SK-MEL-5 (cell line): ENCODE measurements at regions not wholly inside any gene's neighbourhood (a gene's known extent, or its start where the extent isn't known, plus 50 kb on each side); places are given as distances from the start of the nearest gene placed in this dataset.
"Not testable (repeated sequence)": the region's sequence is repeated elsewhere in the genome, so short reads cannot be mapped to it uniquely, and the experiment has no call there.

Source experiments
- DNase-seq: peaks from one replicate; pipeline ENCODE4 v3.0.0-alpha.2; 2016; ENCODE audit warnings: low read depth, low spot score
- in situ Hi-C: cut with HindIII; loops from 2 replicates; pipeline ENCODE4 v1.10.0; 2016; ENCODE audit warnings: low sequenced_read_pairs, high pct_unique_total_duplicates, low pct_unique_long_range_greater_than_20kb

DNA sequence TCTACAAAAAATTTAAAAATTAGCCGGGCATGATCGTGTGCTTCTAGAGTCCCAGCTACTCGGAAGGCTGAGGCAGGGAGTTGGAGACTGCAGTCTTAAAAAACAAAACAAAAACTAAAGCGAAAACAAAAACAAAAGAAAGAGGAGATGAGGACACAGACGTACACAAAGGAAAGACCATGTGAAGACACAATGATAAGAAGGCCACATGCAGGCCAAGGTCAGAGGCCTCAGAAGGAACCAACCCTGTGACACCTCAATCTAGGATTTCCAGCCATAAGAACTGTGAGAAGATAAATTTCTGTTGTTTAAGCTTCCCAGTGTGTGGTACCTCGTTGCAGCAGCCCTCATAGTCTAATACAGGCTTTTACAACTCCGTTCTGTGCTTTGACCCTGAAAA, 177.0 kb upstream of the ATP6AP2 start:
- in situ Hi-C loops: no loop called here
- no peak for DNase-seq

DNA sequence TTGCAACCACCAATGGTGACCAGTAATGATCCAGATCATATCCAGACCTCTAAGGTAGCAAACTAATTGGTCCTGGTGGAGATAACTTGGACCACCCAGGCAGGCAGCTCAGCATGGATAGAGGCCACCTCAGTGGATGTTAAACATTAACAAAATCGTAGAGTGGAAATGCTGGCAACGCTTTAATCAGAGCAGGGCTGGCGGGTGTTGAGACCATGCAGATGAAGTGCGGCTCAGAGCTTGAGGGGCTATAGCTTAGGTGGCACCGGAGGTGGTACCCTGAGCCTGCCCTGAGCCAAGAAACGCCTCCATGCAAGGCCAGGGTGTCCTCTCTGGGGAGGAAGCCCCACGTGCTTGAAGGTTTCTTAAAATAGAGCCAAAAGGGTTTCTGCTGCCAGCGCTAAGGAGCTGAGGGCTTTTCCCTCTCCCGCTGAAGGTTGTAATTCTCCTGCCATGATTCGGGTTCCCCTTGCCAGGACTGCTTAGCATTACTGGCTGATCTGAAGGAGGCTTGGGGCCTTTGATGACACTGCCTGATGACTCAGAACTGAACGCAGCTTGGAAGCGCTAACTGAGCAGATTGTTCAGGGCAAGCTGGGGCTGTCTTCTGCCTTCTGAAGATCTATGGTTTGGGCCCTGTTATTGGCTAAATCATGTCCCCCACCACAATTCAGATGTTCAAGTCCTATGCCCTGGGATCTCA, 177.8 kb upstream of the ATP6AP2 start:
- in situ Hi-C loops: no loop called here
- no peak for DNase-seq

DNA sequence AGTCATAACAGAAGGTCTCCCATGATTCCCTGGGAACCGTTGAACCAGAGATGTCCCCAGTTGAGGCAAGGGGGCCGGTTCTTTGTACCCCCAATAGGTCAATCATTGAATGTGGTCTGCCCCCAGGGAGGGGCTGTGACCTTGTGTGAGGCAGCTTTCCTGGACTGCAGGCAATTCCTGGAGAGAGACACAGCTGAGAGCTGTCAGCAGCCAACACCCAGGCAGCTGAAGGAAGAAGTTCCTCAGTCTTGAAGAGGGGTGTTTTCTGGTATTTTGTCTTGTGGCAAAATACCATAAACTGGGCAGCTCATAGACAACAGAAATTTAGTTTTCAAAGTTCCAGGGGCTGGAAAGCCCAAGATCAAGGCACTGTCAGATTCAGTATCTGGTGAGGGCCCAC, 185.7 kb upstream of the ATP6AP2 start:
- no peak for DNase-seq
- in situ Hi-C loops: no loop called here

DNA sequence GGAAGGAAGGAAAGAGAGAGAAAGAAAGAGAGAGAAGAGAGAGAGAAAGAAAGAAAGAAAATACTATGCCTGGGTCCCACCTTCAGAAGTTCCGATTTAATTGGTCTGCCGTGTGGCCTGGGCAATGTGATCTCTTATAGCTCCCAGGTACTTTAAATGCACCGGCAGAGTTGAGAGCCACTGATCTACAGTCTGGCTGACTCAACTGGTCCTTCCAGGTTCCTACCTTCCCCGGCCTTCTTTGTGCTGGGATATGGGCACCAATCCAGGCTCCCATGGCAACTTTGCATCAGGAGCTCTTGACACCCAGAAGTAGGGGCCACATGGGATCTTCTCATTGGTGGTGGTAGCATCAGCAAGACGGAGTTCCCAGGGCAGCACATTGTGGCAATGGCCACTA, 186.5 kb upstream of the ATP6AP2 start:
- no peak for DNase-seq
- in situ Hi-C loops: no loop called here

DNA sequence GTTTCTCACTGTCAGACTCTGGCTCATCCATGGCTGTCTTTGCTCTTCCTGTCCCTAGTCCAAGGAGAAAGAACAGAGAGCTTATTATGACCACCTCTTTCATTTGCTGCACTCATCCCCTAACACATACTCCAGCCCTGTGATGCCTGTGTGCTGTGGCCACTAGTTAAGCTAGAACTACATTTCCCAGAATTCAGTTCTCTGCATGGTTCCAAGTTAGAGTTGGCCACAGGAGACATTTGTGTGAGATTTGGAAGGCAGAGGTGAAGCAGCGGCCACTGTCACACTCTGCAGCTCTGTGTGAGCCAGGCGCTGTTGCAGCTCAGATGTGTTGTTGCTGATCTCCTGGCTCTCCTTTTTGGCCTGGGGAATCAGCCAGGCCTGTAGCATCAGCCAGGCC, 188.2 kb upstream of the ATP6AP2 start:
- in situ Hi-C loops: no loop called here
- peak; percentile 37 for DNase-seq

DNA sequence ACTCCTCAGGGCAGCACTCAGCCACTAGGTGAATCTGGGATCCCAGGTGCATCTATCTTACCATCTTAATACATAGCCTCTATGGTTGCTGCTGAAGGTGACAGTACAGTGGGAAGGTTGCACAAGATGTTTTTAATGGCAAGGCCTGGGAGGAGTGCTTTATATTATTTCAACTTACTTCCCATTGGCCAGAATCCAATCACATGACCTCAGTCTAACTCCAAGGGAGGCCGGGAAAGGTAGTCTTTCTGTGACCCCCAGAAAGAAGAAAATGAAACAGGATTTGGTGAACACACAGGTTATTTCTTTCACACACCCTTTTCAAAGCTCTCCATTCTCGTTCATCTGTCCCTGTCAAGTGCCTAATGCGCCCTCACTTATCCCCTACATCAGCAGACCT, 189.1 kb upstream of the ATP6AP2 start:
- DNase-seq: no peak
- in situ Hi-C loops: no loop called here

DNA sequence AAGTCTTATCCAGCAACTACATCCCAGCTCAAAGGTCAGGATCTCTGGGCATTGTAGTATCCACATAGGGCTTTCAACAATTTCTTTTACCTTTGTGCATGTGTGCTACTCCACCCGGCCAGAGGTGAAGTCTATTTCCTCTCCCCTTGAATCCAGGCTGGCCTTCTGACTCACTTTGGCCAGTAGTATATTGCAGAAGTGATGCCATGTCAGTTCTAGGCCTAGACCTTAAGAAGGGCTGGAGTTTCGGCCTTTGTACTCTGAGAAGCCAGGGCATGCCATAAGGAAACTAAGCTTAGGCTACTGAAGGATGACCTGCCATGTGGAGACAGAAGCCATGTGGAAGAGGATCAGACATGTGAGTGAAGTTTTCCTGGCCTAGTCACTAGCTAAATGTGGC, 191.2 kb upstream of the ATP6AP2 start:
- DNase-seq: no peak
- in situ Hi-C loops: no loop called here

DNA sequence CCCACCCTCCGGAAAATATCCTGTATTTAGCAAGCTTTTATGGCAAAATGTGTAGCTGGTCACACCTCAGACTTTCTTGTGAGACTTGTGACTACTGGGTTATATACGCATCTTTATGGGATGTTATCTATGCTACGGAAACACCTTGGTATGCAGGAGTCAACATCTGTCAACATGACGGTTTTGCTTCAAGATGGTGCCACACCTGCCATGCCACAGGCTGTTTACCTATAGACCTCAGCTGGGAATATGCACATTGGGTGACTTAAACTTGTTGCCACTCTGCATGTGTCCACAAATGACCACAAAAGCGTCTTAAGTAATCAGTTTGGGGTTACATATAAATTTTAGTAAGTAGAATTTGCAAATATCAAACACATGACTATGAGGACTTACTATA, 192.3 kb upstream of the ATP6AP2 start:
- DNase-seq: no peak
- in situ Hi-C loops: no loop called here

DNA sequence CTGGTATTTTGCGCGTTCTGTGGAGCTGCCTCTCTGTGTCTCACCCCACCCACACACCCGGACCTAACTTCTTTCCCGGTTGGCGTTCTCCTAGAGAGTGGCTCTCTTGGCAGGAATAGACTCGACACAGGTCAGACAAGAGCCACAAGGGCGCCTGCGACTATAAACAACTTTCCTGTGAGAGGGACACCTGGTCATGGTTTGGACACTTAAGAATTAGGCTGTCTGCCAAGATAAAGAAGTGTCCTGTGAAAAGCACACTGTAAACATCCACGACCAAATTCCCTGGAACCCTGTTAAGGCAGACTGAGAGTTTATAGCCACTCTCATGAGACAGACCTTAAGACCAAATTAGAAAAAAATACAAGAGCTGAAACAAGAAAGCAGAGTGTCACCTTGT, 192.9 kb upstream of the ATP6AP2 start:
- not testable (repeated sequence) for DNase-seq

DNA sequence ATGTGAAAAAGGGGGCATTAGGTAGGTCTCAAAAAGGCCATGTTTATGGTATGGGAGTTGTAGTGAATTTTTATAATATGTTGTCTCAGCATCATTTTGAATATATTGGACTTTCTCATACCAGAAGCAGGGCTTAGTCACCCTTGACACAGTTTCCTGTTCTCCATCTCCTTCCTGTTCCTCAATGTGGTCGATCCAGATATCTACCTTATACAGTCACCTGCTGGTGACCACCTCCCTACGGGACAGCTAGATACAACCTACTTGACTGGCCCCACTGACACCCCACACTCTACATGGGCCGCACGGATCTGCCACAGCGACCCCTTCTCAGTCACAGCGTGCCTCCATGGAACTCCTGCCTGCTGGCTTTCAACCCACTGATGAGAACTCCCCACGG, 193.5 kb upstream of the ATP6AP2 start:
- in situ Hi-C loops: not testable (repeated sequence)

More for the DNA sequence above, 192.9 kb upstream of the ATP6AP2 start:
- in situ Hi-C loops: not testable (repeated sequence)

DNA sequence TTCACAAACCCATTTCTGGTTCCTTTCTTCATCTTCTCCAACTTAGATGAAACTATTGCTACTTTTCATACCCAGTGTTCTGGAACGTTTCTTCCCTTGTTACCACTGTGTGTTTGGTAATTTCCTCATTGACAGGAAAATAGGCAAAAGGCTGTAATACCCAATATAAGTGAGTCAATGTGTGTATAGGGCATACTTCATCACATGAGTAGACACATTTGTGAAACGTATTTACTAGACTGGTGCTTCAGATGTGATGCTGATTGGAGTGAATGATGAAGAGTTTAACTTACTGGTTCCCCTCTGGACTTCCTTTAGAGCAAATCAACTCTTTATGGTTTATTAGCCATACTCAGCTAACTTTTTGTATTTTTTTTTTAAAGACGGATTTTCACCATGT, 195.1 kb upstream of the ATP6AP2 start:
- in situ Hi-C loops: no loop called here
- DNase-seq: no peak

More for the DNA sequence above, 193.5 kb upstream of the ATP6AP2 start:
- not testable (repeated sequence) for DNase-seq

DNA sequence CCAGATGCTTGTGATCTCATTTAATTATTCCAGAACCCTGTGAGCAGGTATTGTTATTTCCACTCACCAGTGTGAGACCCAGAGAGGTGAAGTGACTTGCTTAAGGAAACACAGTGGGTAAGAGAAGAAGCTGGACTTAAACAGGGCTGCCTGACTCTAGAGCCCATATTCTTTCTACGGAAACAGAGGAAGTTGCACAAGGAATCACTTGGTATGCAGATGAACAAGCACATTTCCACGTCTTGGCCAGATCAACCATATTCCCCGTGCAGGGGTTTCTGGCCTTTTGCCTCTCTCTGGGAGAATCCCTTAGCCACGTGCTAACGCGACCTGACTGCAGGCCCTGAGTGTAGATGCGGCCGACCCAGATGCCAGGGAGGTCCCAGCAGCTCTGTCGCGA, 195.5 kb upstream of the ATP6AP2 start:
- in situ Hi-C loops: no loop called here
- no peak for DNase-seq

DNA sequence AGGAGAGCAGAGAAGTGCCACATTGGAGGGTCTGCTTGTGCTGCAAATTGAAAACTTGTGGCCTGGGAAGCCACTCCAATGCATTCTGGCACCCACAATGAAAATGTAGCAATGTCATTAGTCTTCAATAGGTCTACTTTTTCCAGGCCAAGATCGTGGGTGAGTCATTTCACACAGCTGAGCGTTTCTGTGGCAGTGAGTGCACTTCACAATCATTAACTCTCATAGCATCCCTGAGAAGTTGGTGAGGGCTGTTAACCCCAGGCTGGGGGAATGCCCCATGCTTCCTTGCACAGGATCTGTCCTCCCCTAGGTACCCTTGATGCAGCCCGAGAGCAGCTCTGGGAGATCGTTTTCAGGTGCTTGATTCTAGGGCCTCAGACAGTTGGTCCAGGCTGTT, 196.8 kb upstream of the ATP6AP2 start:
- in situ Hi-C loops: no loop called here
- no peak for DNase-seq

DNA sequence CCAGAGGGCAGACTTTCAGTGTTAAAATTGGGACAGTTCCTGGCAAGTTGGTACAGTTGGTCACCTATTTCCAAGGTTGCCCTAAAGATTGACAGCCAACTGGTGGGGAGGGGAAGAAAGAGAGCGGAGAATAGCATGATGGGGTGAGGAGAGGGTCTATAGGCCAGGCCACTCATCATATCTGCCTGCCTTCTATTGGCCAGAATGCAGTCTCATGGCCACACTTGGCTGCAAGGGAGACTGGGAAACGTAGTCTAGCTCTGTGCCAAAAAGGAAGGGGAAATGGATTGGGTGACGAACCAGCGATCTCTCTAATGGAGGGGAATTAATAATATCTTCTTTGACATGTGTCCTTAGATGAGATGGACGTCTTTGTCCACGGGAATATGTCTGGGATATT, 197.4 kb upstream of the ATP6AP2 start:
- no peak for DNase-seq
- in situ Hi-C loops: no loop called here

DNA sequence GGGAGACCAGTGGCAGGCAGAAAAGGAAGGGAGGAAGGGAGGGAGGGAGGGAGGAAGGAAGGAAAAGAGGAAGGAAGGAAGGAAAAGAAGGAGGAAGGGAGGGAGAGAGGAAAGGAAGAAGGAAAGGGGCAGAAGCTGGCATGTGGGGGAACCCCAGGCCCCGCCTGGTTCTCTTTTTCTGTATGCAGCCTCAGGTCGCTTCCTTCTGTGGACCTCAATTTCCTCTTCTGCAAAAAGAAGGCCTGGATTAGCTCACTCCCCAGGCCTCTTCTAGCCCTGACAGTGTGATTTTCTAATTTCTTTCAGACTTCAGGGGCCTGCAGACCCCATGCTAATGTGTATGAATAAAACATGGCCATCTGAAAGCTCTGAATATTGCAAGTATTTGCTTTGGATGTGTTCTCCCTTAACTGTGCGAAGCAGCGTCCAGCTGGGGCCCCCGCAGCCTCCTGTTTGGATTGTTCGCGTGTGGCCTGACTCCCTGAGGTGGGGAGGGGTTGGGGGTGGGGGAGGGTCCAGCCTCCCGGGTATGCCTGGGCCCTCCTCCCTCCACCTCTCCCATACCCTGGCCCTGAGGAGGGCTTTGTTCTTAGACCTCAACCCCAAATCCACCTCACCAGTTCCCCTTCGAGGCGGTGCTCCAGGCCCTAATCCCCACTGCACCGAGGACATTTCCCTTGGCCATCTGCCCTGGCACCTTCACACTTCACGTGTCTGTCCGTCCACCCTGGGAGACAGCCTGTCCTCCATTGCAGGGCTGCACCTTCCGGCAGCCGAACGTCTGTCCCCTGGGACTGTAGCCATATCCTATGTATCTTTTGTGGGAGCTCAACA, 199.9 kb upstream of the ATP6AP2 start:
- no peak for DNase-seq
- in situ Hi-C loops: no loop called here

DNA sequence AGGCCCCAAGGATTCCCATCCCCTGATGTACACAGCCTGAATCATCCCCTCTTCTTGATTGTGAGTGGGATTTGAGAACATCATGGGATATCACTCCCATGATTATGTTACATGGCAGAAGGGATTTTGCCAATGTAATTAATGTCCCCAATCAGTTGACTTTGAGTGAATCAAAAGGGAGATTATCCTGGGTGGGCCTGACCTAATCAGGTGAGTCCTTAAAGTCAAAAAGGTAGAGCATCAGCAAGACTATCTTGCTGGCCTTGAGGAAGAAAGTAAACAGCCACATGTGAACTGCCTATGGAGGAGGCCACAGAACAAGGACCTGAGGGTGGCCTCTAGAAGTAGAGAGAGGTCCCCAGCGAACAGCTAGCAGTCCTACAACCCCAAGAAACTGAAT, 203.1 kb upstream of the ATP6AP2 start:
- in situ Hi-C loops: no loop called here
- DNase-seq: no peak

DNA sequence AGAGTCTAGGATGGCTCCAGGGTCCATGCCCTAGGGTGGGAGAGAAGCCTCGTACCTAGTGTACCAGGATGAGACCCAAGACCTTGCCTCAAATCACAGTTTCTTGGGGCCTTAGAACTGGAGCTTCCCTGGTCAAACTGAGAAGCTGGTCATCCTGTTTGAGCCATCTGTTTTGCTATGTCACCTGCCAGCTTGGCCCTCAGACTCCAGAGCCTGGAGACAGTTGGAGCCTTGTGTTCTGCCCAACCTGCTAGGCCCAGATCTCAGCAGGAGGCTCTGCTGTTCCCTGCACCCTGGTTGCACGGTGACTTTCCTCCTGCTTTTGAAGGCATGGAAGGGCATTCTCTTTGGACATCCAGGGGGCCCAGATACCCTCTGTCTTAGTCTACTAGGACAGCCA, 206.3 kb upstream of the ATP6AP2 start:
- in situ Hi-C loops: no loop called here
- DNase-seq: no peak

DNA sequence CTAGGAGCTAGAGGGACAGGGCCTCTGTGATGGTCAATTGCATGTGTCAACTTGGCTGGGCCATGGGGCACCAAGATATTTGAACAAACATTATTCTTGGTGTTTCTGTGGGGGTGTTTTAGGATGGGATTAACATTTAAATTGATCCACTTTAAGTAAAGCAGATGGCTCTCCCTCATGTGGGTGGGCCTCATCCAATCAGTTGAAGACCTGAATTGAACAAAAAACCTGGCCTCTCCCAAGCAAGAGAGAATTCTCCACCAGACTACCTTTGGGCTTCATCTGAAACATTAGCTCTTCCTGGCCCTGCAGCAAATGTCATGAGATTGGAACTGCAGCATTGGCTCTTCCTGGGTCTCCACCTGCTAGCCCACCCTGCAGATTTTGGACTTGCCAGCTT, 207.1 kb upstream of the ATP6AP2 start:
- in situ Hi-C loops: no loop called here
- DNase-seq: no peak

DNA sequence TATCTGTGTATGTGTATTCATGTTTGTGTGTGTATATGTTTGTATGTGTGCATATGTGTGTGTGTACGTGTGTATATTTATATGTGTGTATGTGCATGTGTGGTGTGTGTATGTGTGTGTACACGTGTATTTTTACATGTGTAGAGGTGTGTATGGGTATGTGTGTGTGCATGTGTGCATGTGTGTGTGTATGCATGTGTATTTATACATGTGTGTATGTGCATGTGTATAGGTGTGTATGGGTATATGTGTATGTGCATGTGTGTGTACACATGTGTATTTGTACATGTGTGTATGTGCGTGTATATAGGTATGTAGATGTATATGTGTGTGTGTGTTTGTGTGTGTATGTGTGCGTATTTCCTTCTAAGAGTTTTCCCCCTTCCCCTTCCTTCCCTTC, 207.7 kb upstream of the ATP6AP2 start:
- DNase-seq: no peak
- in situ Hi-C loops: no loop called here
